ENCODE measurements at regions not wholly inside any gene's neighbourhood (a gene's known extent, or its start where the extent isn't known, plus 50 kb on each side); places are given as distances from the start of the nearest gene placed in this dataset.

DNA sequence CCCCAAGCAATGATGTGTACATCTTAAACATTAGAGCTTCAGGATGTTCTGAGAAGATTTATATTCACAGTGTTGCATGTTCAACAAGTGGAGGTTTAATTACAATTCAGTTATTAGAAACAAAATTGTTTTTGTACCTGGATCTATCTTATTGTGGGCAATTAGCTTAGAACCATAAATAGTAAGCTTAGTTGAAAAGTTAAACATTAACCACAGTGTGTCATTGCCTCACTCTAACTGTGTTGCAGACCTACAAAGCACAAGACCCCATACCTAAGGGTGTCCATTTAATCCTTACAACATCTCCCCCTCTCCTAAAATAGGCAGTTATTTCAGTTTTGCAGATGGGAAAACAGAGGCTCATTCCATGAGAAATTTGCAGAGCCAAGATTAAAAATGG lies 632.0 kb upstream of the SOX9 start:
- TF ChIP-seq, protein P1, sequence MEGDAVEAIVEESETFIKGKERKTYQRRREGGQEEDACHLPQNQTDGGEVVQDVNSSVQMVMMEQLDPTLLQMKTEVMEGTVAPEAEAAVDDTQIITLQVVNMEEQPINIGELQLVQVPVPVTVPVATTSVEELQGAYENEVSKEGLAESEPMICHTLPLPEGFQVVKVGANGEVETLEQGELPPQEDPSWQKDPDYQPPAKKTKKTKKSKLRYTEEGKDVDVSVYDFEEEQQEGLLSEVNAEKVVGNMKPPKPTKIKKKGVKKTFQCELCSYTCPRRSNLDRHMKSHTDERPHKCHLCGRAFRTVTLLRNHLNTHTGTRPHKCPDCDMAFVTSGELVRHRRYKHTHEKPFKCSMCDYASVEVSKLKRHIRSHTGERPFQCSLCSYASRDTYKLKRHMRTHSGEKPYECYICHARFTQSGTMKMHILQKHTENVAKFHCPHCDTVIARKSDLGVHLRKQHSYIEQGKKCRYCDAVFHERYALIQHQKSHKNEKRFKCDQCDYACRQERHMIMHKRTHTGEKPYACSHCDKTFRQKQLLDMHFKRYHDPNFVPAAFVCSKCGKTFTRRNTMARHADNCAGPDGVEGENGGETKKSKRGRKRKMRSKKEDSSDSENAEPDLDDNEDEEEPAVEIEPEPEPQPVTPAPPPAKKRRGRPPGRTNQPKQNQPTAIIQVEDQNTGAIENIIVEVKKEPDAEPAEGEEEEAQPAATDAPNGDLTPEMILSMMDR (conservative IDR thresholded peaks at IDR 0.05; ENCODE audit: low read depth, low read length), result no peak
- no peak overlapping the region for H3K4me3 ChIP-seq (ENCODE audit: low read depth, low read length)
- no peak for DNase-seq (ENCODE audit: low read depth)

DNA sequence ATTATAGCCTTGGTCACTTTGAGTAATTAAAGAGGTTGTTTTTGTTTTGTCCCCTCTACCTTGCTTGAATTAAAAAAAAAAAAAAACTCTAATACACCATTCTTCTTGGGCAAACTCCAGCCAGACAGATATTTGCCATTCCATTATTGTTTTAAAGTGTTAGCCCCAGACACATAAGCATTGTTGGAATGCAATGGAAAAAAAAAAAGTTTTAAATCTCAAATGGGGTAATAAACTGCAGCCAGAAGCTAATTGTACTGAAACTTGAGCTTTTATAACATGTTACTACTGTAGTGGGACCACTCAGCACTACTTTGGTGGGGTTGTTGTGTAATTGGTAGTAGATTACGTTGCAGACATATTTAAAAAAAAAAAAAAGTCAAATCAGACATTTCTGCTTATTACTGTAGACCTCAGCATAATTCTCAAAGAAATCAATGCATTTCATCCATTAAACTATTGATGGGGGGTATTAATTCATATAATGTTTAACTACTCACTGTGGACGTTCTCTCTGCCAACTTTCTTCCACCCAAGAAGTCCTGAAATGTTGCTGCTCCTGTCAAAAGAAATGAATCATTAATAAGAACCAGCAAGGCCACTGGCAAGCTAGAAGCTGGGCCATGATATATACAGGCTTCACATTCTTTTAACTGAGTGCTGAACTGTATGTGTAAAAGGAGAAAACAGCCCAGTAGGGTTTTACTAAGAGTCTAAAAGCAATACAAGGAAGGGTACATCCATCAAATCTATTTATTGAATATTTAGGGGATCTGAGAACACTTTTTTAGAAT lies 626.6 kb upstream of the SOX9 start:
- DNase-seq (ENCODE audit: low read depth), result peak; percentile 54
- TF ChIP-seq, protein P1 (conservative IDR thresholded peaks at IDR 0.05; ENCODE audit: low read depth, low read length), result no peak

DNA sequence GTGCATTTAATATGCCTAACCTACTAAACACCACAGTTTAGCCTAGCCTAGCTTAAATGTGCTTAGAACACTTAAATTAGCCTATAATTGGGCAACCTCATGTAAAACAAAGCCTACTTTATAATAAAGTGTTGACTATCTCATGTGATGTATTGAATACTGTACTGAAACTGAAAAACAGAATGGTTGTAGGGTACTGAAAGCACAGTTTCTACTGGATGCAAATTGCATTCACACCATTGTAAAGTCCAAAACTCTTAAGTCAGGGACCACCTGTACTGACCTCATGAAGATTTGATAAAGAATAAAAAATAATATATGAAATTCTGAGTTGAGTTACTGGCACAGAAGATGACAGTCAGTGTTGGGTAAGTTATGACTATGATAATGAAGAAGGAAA lies 625.4 kb upstream of the SOX9 start:
- TF ChIP-seq, protein P1 (conservative IDR thresholded peaks at IDR 0.05; ENCODE audit: low read depth, low read length), result no peak
- no peak overlapping the region for H3K4me3 ChIP-seq (ENCODE audit: low read depth, low read length)
- DNase-seq (ENCODE audit: low read depth), result no peak

More for the DNA sequence above, 626.6 kb upstream of the SOX9 start:
- no peak overlapping the region for H3K4me3 ChIP-seq (ENCODE audit: low read depth, low read length)

DNA sequence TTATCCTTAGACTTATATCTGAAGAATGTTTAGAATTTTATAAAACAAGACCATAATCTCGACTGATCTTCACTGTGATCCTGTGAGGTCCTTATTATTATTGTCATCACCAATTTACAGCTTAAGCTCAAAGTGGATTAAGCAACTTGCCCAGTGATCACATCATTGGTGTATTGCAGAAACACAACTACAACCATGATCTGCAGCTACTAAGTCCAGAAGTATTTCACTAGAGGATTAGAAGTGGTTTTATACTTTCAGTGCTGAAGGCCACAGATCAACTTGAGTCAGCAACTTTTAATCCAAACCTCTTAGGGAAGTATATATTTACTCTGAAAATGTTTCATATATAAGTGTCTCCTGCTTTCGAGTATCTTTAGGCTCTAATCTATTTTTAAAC lies 624.3 kb upstream of the SOX9 start:
- no peak overlapping the region for H3K4me3 ChIP-seq (ENCODE audit: low read depth, low read length)
- TF ChIP-seq, protein P1 (conservative IDR thresholded peaks at IDR 0.05; ENCODE audit: low read depth, low read length), result no peak
- DNase-seq (ENCODE audit: low read depth), result peak; percentile 38

DNA sequence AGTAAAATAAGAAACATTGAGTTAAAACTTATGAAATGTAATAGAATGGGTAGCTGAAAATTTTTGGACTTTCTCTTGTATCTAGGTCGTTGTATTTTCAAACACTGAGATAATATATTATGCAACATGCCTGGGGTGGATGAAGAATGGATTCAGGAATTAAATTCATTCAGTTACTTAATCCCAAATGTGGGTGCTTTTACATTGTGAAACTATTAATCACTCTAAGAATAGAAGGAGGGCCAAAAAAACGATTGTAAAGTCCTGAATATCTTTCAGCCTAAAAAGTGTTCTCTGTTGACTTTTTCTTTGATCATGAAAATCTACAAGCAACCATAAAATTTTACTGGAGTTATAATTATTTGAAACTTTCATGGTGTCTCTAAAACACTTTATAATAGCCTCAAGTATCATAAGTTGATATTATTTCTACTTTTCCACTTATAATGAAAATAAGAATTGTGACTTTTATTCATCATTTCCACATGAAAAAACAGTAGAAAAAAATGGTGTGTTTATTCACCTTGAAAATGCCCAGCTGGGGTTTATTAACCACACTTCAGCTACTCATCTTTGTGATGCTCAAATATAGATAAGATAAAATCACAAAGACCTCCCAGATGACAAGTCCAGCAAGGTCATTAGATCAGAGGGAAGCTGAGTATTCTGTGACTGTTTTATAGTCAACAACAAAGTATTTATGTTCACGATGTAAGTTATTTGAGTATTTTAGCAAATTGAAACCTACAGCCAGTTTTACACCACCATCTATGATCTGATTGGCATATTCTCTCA lies 619.9 kb upstream of the SOX9 start:
- peak; percentile 10 for DNase-seq (ENCODE audit: low read depth)
- TF ChIP-seq, protein P1 (conservative IDR thresholded peaks at IDR 0.05; ENCODE audit: low read depth, low read length), result no peak

DNA sequence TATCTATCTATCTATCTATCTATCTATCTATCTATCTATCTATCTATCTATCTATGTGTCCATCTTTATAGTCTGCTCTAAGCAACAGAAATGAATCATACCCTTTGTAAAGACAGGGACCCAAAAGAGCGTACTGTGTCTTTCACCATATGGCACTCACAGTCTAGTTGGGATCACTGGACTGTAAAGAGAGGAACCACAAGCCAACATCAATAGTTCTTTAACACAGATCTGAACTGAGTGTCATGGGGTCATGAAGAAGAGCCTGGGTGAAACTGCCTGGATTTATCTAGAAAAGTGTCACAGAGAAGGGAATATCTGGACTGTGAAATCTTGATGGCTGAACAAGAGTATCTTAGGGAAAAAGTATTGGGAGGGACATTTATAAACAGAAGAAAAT lies 619.1 kb upstream of the SOX9 start:
- no peak for DNase-seq (ENCODE audit: low read depth)
- no peak overlapping the region for H3K4me3 ChIP-seq (ENCODE audit: low read depth, low read length)
- TF ChIP-seq, protein P1 (conservative IDR thresholded peaks at IDR 0.05; ENCODE audit: low read depth, low read length), result no peak

More for the DNA sequence above, 619.9 kb upstream of the SOX9 start:
- no peak overlapping the region for H3K4me3 ChIP-seq (ENCODE audit: low read depth, low read length)
